ENCODE measurements at regions not wholly inside any gene's neighbourhood (a gene's known extent, or its start where the extent isn't known, plus 50 kb on each side); places are given as distances from the start of the nearest gene placed in this dataset.
"Not testable (repeated sequence)": the region's sequence is repeated elsewhere in the genome, so short reads cannot be mapped to it uniquely, and the experiment has no call there.

DNA sequence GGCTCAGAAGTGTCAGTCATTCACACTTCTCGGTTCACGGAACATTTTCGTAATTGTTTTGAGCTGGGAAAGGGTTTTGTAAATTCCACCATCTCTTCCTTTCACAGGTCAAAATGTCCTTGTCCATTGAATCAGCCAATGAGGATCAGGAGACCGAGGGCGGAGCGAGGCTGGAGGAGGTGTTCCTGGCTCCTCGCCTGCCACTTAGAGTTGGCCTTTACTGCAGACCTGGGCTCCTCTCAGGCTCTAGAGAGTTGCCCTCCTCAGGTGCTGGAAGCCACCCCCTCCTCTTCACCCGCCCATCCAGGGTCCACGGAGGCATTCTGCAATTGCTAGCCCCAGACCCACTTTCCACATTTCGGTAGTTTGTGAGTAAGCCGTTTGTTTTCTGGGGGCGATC lies 370.4 kb downstream of the IRS2 start:
- Histone ChIP-seq H3K9me3 (ENCODE audit: low read depth, low read length) (no peaks in the 10 kb centered on the region), H3K27me3 (ENCODE audit: insufficient read depth, low read length) (no peaks in the 10 kb centered on the region), H3K4me1 (ENCODE audit: insufficient read depth, low read length) (peaks cover 8% of the 10 kb centered on the region), H3K4me3 (ENCODE audit: low read length) (no peak overlapping the region)

DNA sequence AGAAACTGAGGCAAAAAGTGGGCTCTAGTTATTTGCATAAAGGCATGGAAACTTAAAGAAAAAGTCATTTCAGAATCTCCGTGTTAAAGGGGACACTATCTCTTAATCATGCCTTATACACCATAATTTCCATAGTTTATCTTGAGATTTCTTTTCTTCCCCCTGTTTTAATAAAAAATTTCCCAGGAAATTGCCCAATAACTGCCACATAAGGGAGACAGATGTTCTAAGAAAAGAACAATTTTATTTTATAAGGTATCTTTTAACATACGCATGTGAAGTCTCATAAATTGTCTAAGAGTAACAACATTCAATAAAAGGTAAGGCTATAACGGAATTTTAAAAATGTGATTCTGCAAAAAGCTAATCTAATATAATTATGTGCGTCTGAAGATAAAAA lies 371.3 kb downstream of the IRS2 start:
- Histone ChIP-seq H3K4me3 (ENCODE audit: low read length) (no peak overlapping the region), H3K4me1 (ENCODE audit: insufficient read depth, low read length) (peaks cover 8% of the 10 kb centered on the region)

DNA sequence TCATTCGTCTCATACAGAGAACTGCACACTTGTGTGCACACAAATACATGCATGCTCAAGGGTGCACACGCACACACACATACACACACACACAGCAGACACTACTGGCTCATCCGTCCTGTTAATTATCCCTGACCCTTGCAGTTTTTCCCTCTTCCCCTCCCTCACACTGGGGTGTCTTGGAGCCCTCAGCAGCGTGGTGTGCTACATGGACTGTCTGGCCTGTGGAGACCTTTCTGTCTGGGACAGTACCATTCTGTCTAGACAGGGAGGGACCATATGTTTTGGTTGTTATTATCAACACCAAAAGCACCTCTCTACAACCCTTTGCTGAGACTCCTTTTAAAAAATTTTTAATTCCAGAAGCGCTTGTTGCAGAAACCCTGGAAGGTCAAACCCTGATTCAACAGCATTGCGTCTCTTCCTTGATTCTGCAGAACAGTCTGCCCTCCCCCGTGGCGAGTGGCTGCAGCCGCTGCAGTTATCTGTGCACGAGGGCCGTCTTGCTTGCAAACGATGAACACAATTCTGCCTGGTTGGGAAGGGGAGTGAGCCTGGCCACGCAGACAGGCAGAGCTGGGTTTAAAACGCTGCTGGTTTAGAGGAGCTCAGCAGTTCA lies 374.0 kb downstream of the IRS2 start:
- H3K4me1 ChIP-seq (ENCODE audit: insufficient read depth, low read length) = peaks cover 20% of the 10 kb centered on the region
- H3K4me3 ChIP-seq (ENCODE audit: low read length) = no peak overlapping the region
- no peaks in the 10 kb centered on the region for H3K9me3 ChIP-seq (ENCODE audit: low read depth, low read length)
- no peaks in the 10 kb centered on the region for H3K27me3 ChIP-seq (ENCODE audit: insufficient read depth, low read length)

More for the DNA sequence above, 371.3 kb downstream of the IRS2 start:
- Histone ChIP-seq H3K27me3 (ENCODE audit: insufficient read depth, low read length) (no peaks in the 10 kb centered on the region), H3K9me3 (ENCODE audit: low read depth, low read length) (no peaks in the 10 kb centered on the region)

DNA sequence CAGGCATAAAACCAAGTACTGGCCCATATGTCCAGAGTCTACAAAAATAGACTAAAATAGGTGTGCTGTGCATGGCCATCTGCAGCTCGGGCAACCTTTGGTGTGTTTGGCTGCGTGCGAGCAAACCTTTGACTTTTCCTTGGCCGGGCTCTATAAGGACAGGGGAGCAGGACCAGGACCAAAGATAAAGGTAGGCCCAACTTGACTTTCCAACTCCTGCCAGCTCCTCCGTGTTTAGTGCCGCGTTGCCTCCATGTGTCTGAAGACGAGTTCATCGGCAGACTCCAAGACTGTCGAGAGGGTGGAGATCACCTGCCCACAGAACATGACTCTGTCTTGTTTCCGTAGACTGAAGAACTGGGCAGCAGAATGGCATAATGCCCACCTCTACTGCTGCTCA lies 375.5 kb downstream of the IRS2 start:
- Histone ChIP-seq H3K4me1 (ENCODE audit: insufficient read depth, low read length) (peaks cover 20% of the 10 kb centered on the region), H3K27me3 (ENCODE audit: insufficient read depth, low read length) (no peaks in the 10 kb centered on the region), H3K4me3 (ENCODE audit: low read length) (no peak overlapping the region), H3K9me3 (ENCODE audit: low read depth, low read length) (no peaks in the 10 kb centered on the region)

DNA sequence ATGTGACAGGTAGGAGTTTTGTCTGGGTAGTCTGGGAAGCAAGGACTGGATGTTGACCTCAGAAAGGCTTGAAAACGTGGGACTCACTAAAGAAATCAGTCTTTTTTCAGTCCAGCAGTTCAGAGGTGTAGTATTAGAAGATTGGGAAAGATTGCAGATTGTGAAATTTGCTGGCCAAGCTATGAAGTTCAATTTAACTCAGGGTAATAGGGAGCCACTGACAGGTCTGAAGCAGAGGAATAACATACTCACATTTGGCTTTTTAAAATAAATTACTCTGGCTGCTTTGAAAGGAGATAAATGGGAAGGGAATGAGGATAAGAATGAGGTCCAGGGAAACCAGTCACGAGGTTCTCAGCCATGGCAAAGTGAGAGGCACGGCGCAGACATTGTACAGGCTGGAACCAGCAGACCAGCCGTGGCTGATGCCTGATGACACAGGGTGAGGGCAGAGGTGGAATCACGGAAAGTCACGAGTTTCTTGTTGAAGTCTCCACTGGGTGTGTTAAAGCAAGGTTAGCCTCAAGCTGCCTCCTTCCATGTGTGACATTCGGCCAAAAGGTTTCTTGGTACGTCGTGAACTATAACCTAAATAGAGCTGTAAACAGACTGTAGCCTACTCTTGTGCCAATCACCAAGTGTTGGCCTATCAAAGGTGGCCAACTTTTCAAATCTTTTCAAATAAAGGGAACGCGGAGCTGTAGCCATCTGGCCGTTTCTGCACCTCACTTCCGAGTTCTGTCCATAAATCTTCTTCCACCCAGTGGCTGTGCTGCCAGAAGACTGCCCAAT lies 377.6 kb downstream of the IRS2 start:
- no peaks in the 10 kb centered on the region for H3K9me3 ChIP-seq (ENCODE audit: low read depth, low read length)
- H3K4me3 ChIP-seq (ENCODE audit: low read length) = no peak overlapping the region

DNA sequence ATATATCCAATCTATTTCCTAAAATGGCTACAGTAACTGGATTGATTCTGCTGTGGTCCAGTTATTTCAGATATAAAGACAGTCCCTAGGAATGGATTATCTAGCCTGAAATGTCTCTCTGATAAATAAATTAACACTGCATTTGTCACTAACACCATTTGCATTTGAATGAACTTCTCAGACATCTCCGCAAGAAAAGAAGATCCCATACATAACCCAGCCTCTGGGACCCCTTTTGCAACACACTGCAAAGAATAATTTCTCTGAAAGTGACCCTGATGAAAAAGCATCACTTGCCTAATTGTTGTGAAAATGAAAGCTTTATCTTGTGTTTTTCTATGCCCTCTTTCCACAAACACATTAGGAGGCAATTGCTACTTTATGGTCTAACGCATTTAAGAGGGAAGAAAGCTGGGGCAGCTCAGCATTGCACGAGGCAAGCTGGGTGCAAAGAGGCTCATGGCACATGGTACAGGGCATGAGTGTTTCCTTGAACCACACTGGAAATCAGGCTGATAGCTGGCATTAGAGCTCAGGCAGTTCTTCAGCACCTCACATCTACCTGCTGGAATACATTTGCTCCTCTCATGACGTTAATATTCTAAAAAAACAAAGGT lies 379.9 kb downstream of the IRS2 start:
- no peaks in the 10 kb centered on the region for H3K27me3 ChIP-seq (ENCODE audit: insufficient read depth, low read length)
- peaks cover 36% of the 10 kb centered on the region for H3K4me1 ChIP-seq (ENCODE audit: insufficient read depth, low read length)
- H3K4me3 ChIP-seq (ENCODE audit: low read length) = no peak overlapping the region
- no peaks in the 10 kb centered on the region for H3K9me3 ChIP-seq (ENCODE audit: low read depth, low read length)

More for the DNA sequence above, 377.6 kb downstream of the IRS2 start:
- Histone ChIP-seq H3K4me1 (ENCODE audit: insufficient read depth, low read length) (peaks cover 24% of the 10 kb centered on the region), H3K27me3 (ENCODE audit: insufficient read depth, low read length) (no peaks in the 10 kb centered on the region)

DNA sequence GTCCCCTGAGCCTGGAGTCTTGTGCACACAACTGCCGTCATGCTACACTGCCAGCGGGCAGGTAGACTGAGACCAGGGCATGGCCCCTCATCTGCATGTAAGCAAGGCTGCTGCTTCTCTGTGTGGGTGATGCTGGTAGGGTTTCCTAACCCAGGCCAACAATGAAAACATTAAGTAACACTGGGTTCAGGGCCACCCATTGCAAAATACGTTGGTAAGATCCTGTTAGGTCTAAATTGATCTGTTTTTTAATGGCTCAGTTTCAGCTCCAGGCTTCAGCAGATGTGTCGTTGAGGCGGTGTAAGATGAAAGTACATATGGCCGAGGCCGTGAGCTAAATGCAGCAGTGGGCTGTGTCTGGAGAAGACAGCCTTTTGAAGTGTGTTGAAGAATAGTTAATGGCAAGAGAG lies 383.4 kb downstream of the IRS2 start:
- Histone ChIP-seq H3K9me3 (ENCODE audit: low read depth, low read length) (no peaks in the 10 kb centered on the region), H3K4me1 (ENCODE audit: insufficient read depth, low read length) (peaks cover 43% of the 10 kb centered on the region), H3K27me3 (ENCODE audit: insufficient read depth, low read length) (no peaks in the 10 kb centered on the region), H3K4me3 (ENCODE audit: low read length) (no peak overlapping the region)

DNA sequence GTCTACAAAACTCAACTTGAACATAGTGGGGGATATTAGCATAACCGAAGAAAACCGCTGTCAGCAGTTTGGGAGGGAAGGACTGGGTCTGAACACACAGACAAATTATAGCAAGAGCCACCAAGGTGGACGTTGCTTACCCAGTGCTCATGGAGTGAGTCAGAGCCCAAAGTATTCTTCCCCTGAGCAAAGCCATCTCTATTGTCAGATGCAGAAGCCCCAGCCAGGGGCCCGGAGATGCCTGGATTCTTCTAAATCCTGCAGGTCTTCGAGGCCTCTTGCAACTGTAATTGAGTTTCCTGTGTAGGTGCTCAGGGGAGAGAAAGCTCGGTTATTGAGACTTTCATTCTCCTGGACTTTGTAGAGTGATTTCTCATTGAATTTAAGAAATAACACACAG lies 384.5 kb downstream of the IRS2 start:
- H3K4me3 ChIP-seq (ENCODE audit: low read length) = no peak overlapping the region
- H3K9me3 ChIP-seq (ENCODE audit: low read depth, low read length) = no peaks in the 10 kb centered on the region
- H3K4me1 ChIP-seq (ENCODE audit: insufficient read depth, low read length) = peaks cover 55% of the 10 kb centered on the region
- no peaks in the 10 kb centered on the region for H3K27me3 ChIP-seq (ENCODE audit: insufficient read depth, low read length)

DNA sequence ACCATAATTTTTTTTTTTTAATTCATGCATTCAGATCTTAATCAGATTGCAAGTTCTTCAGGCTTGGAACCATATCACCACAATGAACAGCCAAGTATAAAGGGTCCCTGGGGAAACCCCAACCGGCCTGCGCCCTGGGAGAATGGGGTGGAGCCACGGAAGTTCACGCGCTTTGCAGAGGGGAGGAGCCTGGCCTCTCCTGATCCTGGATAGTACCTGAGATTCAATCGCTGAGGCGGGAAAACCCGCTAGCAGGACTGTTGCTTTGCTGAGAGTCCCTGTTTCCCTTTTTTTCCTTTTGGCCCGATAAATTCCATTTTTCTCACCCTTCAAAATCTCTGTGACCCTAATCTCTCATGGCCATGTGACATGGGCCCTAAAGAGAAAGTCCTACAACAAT lies 385.1 kb downstream of the IRS2 start:
- H3K9me3 ChIP-seq (ENCODE audit: low read depth, low read length) = no peaks in the 10 kb centered on the region
- no peak overlapping the region for H3K4me3 ChIP-seq (ENCODE audit: low read length)
- H3K27me3 ChIP-seq (ENCODE audit: insufficient read depth, low read length) = no peaks in the 10 kb centered on the region
- peaks cover 55% of the 10 kb centered on the region for H3K4me1 ChIP-seq (ENCODE audit: insufficient read depth, low read length)

DNA sequence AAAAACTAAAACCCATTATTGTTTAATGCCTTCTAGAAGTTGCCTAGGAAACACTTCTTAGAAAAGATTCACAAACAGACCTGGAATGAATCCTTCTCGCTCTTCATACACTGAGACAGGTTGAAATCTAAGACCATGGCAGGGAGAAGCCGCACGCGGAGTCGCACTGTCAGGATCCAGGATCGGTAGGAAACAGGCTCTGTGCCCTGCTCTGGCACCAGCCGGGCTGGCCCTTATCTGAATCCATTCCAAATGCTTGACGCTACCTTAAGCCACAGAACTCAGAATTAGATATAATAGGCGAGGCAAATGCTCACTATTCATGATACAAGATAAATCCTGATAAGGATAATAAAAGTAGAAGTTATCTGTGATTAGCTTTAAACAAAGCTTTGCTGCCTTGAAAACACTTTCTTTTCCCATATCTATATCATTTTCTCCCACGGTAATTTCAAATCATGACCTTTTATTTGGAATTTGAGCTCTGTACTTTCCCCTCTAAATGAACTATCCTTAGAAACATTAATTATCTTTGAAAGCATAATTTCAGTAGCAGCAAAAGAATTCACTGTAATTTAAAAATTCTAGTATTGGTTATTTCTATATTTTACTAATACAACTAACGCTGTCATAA lies 385.6 kb downstream of the IRS2 start:
- no peaks in the 10 kb centered on the region for H3K9me3 ChIP-seq (ENCODE audit: low read depth, low read length)
- H3K4me3 ChIP-seq (ENCODE audit: low read length) = no peak overlapping the region
- H3K4me1 ChIP-seq (ENCODE audit: insufficient read depth, low read length) = peaks cover 55% of the 10 kb centered on the region
- H3K27me3 ChIP-seq (ENCODE audit: insufficient read depth, low read length) = no peaks in the 10 kb centered on the region

DNA sequence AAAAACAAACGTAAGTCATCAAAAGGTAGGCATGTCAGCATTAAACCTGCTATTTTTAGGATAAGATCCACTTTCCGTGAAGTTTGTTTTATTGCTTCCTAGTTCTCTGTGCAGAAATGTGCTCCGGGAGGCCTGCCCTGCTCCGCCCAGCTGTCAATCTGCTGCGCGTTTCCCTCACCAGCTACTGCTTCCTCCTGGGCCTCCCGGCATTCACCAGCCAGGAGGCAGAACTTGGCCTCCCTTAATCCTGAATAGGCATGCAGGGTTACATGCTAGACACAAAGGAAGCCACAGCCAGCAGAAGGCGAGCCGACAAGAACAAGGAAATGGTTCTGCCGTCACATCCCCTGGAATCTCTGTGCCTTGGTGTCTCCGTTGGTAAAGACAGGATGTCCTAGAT lies 386.2 kb downstream of the IRS2 start:
- H3K9me3 ChIP-seq (ENCODE audit: low read depth, low read length) = no peaks in the 10 kb centered on the region
- H3K4me1 ChIP-seq (ENCODE audit: insufficient read depth, low read length) = peaks cover 55% of the 10 kb centered on the region
- no peaks in the 10 kb centered on the region for H3K27me3 ChIP-seq (ENCODE audit: insufficient read depth, low read length)
- H3K4me3 ChIP-seq (ENCODE audit: low read length) = no peak overlapping the region

DNA sequence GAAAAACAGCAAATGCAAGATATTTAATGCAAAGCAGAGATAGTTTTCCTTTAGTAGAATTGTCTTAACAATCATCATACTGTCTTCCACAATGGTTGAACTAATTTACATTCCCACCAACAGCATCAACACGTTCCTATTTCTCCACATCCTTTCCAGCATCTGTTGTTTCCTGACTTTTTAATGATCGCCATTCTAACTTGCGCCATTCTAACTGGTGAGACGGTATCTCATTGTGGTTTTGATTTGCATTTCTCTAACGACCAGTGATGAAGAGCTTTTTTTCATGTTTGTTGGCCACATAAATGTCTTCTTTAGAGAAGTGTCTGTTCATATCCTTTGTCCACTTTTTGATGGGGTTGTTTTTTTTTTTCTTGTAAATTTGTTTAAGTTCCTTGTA lies 388.3 kb downstream of the IRS2 start:
- not testable (repeated sequence) for H3K27me3 ChIP-seq (ENCODE audit: insufficient read depth, low read length); H3K9me3 ChIP-seq (ENCODE audit: low read depth, low read length); H3K4me3 ChIP-seq (ENCODE audit: low read length)
- peaks cover 52% of the 10 kb centered on the region for H3K4me1 ChIP-seq (ENCODE audit: insufficient read depth, low read length)

DNA sequence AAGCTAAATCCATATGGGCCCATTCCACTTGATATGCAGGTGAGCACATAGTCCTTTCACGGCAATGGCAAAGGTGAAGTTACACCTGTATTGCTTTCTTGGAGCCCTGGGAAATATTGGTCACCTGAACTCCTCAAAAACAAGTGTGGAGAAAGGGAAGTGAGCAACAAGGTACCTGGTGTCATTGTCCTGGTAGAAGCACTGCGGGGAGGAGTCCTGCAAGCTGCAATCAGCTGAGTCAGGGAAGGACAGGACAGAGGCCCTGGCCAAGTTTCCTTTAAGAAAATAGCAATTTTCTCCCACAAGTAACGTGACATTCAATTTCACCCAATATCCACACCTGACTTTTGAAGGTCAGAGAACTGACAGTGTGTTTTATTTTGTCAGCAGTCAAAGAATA lies 389.1 kb downstream of the IRS2 start:
- H3K9me3 ChIP-seq (ENCODE audit: low read depth, low read length) = no peaks in the 10 kb centered on the region
- H3K27me3 ChIP-seq (ENCODE audit: insufficient read depth, low read length) = no peaks in the 10 kb centered on the region
- no peak overlapping the region for H3K4me3 ChIP-seq (ENCODE audit: low read length)
- peaks cover 49% of the 10 kb centered on the region for H3K4me1 ChIP-seq (ENCODE audit: insufficient read depth, low read length)

DNA sequence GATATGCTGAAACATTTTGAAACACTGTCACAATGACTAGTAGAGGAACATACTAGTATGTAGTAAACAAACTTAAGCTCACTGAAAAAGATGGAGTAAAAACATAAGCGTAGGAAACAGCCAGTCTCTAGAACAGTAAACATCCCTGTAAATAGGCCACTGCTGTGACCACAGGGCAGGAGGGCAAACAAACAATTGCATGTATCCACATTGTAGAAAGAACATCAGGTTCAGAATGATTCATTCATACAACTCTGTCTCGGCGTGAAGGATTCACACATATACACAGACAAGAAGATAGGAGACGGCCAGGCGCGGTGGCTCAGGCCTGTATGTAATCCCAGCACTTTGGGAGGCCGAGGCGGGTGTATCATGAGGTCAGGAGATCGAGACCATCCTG lies 390.1 kb downstream of the IRS2 start:
- peaks cover 44% of the 10 kb centered on the region for H3K4me1 ChIP-seq (ENCODE audit: insufficient read depth, low read length)
- no peak overlapping the region for H3K4me3 ChIP-seq (ENCODE audit: low read length)
- no peaks in the 10 kb centered on the region for H3K27me3 ChIP-seq (ENCODE audit: insufficient read depth, low read length)
- no peaks in the 10 kb centered on the region for H3K9me3 ChIP-seq (ENCODE audit: low read depth, low read length)

DNA sequence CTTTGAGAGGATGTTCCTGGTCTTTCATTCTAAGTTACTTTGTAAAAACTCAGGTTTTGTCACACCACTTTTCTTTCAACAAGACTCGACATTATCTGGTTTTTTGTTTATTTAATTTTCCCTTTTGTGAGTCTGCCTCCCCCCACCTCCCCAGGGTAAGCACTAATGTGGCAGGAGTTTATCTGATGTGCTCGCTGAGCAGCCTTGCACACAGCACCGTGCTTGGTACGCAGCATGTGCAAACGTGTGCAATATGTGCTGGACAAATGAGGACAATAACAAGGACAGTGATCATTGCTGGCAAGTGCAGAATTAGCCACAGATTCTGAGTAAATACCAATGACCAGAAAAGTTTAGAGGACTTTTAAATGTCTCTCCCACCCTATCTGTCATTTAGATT lies 391.4 kb downstream of the IRS2 start:
- no peaks in the 10 kb centered on the region for H3K9me3 ChIP-seq (ENCODE audit: low read depth, low read length)
- no peak overlapping the region for H3K4me3 ChIP-seq (ENCODE audit: low read length)
- peaks cover 49% of the 10 kb centered on the region for H3K4me1 ChIP-seq (ENCODE audit: insufficient read depth, low read length)
- no peaks in the 10 kb centered on the region for H3K27me3 ChIP-seq (ENCODE audit: insufficient read depth, low read length)

All from mononuclear cell (primary cell).